Epithelial cell of esophagus (primary cell): ENCODE measurements at regions not wholly inside any gene's neighbourhood (a gene's known extent, or its start where the extent isn't known, plus 50 kb on each side); places are given as distances from the start of the nearest gene placed in this dataset.

ENCODE experiments used
- DNase-seq: peaks from one replicate; pipeline ENCODE4 v3.0.0; 2010; ENCODE audit warnings: low read depth
- H3K4me3 ChIP-seq: 2 replicates; pipeline ENCODE4 v1.5.1; 2011; ENCODE audit warnings: mild to moderate bottlenecking, low read length, control low read depth
- TF ChIP-seq, protein P1 (sequence below): IDR thresholded peaks from 2 replicates; pipeline ENCODE4 v1.5.1; 2011; ENCODE audit warnings: low read depth, mild to moderate bottlenecking, low read length, control low read depth, inconsistent platforms; ENCODE audit not compliant: insufficient read depth; ENCODE audit errors: missing control alignments

GRCh38 chr18:78303519-78304191, 676.0 kb upstream of the SALL3 start:
- TF ChIP-seq, protein P1, sequence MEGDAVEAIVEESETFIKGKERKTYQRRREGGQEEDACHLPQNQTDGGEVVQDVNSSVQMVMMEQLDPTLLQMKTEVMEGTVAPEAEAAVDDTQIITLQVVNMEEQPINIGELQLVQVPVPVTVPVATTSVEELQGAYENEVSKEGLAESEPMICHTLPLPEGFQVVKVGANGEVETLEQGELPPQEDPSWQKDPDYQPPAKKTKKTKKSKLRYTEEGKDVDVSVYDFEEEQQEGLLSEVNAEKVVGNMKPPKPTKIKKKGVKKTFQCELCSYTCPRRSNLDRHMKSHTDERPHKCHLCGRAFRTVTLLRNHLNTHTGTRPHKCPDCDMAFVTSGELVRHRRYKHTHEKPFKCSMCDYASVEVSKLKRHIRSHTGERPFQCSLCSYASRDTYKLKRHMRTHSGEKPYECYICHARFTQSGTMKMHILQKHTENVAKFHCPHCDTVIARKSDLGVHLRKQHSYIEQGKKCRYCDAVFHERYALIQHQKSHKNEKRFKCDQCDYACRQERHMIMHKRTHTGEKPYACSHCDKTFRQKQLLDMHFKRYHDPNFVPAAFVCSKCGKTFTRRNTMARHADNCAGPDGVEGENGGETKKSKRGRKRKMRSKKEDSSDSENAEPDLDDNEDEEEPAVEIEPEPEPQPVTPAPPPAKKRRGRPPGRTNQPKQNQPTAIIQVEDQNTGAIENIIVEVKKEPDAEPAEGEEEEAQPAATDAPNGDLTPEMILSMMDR, result no peak
- no peak for DNase-seq
- H3K4me3 ChIP-seq, result no peak overlapping the region

GRCh38 chr18:78304192-78305164, 675.1 kb upstream of the SALL3 start:
- H3K4me3 ChIP-seq, result no peak overlapping the region
- no peak for DNase-seq
- TF ChIP-seq, protein P1, result no peak

GRCh38 chr18:78305789-78306188, 673.8 kb upstream of the SALL3 start:
- TF ChIP-seq, protein P1, result no peak
- H3K4me3 ChIP-seq, result no peak overlapping the region
- no peak for DNase-seq

DNA sequence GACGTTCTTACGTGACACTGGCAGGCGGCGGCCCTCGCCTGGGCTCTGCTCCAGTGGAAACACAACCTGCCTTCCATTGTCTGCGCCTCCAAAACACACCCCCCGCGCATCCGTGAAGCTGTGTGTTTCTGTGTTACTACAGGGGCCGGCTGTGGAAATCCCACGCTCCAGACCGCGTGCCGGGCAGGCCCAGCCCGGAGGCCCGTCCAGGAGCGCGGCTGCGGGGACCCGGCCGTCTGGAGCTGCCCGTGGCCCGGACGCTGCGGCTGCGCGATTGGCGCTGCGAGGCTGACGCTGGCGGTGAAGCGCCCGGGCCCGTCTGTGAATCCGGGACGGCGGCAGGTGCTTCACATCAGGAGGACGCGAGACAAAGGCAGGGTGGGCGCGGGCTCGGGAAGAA, 670.3 kb upstream of the SALL3 start:
- no peak for DNase-seq
- H3K4me3 ChIP-seq, result no peak overlapping the region
- TF ChIP-seq, protein P1, result no peak

DNA sequence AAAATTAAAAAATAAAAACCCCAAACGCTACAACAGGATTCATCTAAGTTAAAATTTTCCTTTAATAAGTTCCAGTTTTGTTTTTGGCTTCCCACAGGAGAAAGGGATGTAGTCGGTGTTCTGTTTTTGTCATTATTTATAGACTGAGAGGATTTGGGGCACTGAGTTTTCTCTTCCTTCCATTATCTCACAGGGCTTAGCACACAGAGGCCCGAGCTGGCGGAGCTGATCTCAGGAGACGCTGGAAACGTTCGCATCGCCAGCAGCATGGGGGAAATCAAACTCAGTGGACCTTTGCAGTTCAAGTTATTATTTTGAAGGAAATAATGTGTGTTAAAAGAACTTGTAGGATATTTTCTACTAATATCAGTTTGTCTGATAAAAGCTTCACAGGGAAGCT, 669.7 kb upstream of the SALL3 start:
- no peak overlapping the region for H3K4me3 ChIP-seq
- no peak for DNase-seq
- TF ChIP-seq, protein P1, result no peak

- DNase-seq, result no peak
- no peak overlapping the region for H3K4me3 ChIP-seq
- TF ChIP-seq, protein P1, result no peak
Observed at GRCh38 chr18:78319264-78319663, 660.4 kb upstream of the SALL3 start.
